Cardiac fibroblast (primary cell): ENCODE measurements at regions not wholly inside any gene's neighbourhood (a gene's known extent, or its start where the extent isn't known, plus 50 kb on each side); places are given as distances from the start of the nearest gene placed in this dataset.
A peak's percentile ranks its signal among the peaks of the same experiment; 100 is the strongest.

Source experiments
- DNase-seq, 2 donors: peaks; one replicate each; pipeline versions ENCODE4 v3.0.0 to v3.0.0-alpha.2; 2010; ENCODE audit warnings: low read depth in 2 of 2
- H3K4me3 ChIP-seq, 2 donors: replicated peaks in 1 of 2; 1 replicate in 1 of 2; 2 replicates in 1 of 2; pipeline ENCODE4 v1.5.1; 2011; ENCODE audit warnings: low read depth in 2 of 2, low read length in 2 of 2, mild to moderate bottlenecking in 2 of 2, moderate library complexity in 1 of 2
- CTCF ChIP-seq: IDR thresholded peaks from one replicate; pipeline ENCODE4 v1.5.1; 2011; ENCODE audit warnings: low read depth, mild to moderate bottlenecking, low read length, inconsistent platforms

DNA sequence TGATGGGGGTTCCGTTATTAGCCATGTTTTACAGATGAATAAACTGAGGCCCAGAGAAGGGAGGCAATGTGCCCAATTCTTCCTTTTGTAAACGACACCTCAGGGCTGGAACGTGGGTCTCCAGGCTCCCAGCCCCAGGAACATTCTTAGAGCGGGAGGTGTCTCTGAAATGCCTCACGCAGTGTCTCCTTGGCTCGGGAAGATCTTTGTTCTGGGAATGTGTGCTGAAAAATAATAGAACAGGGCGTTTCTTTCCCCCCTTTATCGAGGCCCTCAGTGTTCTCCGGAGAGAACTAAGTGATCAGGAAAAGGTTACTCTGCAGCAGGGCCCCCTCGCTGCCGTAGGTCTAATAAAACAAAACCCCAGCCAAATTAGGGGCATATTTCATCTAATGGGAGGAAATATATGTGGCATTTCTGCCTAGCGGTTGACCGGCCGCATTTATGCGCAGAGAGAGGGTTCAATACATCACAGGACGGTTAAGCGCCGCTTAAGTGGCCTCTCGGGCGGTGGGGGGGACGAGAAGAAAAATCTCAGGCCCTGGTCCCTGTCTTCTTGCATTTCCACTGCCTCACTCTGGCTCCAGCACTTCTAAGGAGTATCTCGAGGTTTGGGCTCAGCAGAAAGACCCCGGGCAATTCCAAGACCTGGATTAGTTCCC is 564.3 kb downstream of the MN1 start:
- no peak overlapping the region for H3K4me3 ChIP-seq
- DNase-seq: no peak
- no peak for TF ChIP-seq CTCF

- H3K4me3 ChIP-seq: no peak overlapping the region
- DNase-seq: peak; percentile 97 to 99
- TF ChIP-seq CTCF: no peak
Measured at GRCh38 chr22:27238935-27239510, 562.5 kb downstream of the MN1 start.

DNA sequence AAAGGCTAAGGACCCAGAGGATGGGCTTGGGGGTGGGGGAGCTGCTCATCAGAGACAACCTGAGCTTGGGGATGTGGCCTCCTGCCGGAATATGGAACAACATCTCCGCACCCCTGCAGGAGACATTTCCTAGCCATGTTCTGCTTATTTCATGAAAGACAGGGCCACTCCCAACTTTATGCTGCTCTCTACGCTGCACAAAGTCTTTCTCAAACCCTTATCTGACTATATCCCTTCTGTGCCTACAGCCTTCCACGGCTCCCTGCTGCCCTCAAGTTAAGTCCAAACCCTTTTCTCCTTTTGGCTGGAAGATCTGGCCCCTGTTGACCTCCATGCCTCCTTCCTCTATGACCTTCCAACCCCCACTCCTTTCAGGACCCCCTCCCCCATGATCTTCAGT is 562.0 kb downstream of the MN1 start:
- no peak overlapping the region for H3K4me3 ChIP-seq
- DNase-seq: no peak
- TF ChIP-seq CTCF: no peak

DNA sequence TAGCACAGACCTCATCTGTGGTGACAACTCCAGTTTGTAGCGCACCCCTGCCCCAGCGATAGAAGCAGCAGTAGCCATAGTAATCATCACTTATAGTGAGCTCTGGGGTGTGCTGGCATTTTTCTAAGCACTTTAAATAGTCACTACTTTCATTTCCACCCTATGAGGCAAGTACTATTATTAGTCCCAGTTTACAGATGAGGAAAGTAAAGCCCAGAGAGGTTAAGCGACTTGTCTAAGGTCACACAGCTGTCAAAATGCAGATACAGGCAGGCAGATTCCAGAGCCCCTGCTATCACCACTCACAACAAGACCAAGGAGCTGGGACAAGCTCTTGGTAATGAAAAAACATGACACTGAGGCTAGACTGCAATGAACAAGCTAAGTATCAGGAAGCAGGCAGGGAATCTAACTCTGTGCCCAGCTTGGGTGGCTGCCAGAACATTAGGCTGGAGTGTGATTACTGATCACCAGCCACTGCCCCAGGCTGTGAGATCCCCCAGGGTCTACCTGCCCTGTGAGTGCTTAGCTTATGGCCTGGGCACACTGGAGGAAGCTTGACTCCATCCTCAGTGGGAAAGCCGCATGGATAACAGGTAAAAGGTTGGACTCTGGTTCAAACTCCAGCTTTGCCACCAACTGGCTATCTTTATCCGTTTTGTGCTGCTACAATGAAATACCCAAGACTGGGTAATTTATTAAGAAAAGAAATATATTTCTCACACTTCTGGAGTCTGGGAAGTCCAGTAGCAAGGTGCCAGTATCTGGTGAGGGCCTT is 561.1 kb downstream of the MN1 start:
- TF ChIP-seq CTCF: no peak
- H3K4me3 ChIP-seq: no peak overlapping the region
- no peak for DNase-seq

DNA sequence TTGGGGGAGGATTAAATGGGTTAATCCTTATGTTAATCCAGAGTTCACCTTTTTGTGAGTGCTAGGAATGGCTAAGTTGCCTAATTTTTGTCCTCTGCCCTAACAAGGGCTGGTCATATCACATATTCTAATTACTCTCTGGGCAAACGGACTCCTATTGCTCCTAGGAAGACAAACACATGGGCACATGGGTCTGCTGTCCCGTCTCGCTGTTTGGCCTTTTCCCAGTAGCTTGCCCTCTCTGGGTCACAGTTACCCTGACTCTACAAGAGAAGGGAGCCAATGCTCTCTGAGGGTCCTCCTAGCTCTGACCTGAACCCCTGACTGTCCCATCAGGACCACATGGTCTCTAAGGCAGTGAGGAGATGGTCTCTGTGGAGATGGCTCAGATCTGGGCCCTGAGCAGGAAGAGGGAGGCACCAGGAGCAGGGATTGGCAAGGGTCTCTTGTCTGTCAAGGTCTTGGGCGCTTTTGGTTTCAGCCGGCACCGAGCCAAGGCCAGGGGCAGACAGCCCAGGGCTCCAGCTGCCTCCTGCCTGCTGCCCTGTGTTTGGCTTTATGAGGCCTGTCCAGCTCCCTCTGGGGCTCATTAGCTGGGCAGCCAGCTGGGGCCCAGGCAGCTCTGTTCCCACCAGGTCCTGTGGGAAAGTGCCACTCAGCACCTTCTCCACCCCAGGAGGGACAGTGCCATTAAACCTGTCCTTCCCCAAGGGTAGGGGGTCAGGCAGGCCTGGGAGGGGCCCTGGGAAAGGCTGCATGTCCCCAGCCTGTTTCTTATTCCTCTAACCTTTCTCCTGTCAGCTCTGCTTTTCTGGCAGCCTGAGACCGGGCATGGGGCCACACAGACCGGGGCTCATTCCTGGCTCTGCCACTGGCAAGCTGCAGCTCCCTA is 559.9 kb downstream of the MN1 start:
- H3K4me3 ChIP-seq: no peak overlapping the region
- DNase-seq: peak in 1 of 2 donors; percentile 83
- no peak for TF ChIP-seq CTCF

GRCh38 chr22:27242474-27242873 is 559.1 kb downstream of the MN1 start:
- DNase-seq: no peak
- TF ChIP-seq CTCF: no peak
- H3K4me3 ChIP-seq: no peak overlapping the region
